ENCODE measurements at regions not wholly inside any gene's neighbourhood (a gene's known extent, or its start where the extent isn't known, plus 50 kb on each side); places are given as distances from the start of the nearest gene placed in this dataset.

- no peaks in the 10 kb centered on the region for H3K4me1 ChIP-seq
- H3K9me3 ChIP-seq = no peaks in the 10 kb centered on the region
- no peak overlapping the region for H3K27ac ChIP-seq
- intact Hi-C loops (cut with DNase I; ENCODE audit: low total_unique reads) = no loop called here
- TF ChIP-seq POLR2A (IDR thresholded peaks at IDR 0.05) = no peak
- TF ChIP-seq CTCF (IDR thresholded peaks at IDR 0.05) = no peak
- H3K27me3 ChIP-seq = no peaks in the 10 kb centered on the region
- H3K36me3 ChIP-seq (ENCODE audit: low read depth, missing control alignments) = no peaks in the 10 kb centered on the region
- no peak for DNase-seq
- WGBS, 2 donors = 70 to 74% methylated on average over 9 of the region's 9 CpGs
- no peak overlapping the region for H3K4me3 ChIP-seq
Measured at GRCh38 chr5:61816146-61816545, 484.1 kb downstream of the ZSWIM6 start.

GRCh38 chr5:61816585-61817450 is 484.8 kb downstream of the ZSWIM6 start:
- Histone ChIP-seq H3K27me3 (no peaks in the 10 kb centered on the region), H3K4me3 (no peak overlapping the region), H3K9me3 (no peaks in the 10 kb centered on the region), H3K4me1 (no peaks in the 10 kb centered on the region), H3K27ac (no peak overlapping the region), H3K36me3 (ENCODE audit: low read depth, missing control alignments) (no peaks in the 10 kb centered on the region)
- TF ChIP-seq POLR2A (IDR thresholded peaks at IDR 0.05) (no peak), CTCF (IDR thresholded peaks at IDR 0.05) (no peak)
- intact Hi-C loops (cut with DNase I; ENCODE audit: low total_unique reads) = no loop called here
- WGBS, 2 donors = 66% methylated on average over 11 of the region's 11 CpGs
- no peak for DNase-seq

GRCh38 chr5:61817472-61818326 is 485.6 kb downstream of the ZSWIM6 start:
- no peaks in the 10 kb centered on the region for H3K27me3 ChIP-seq
- peak; percentile 76 for DNase-seq
- intact Hi-C loops (cut with DNase I; ENCODE audit: low total_unique reads) = no loop called here

GRCh38 chr5:61820836-61821235 is 485.2 kb upstream of the KIF2A start:
- Histone ChIP-seq H3K27ac (no peak overlapping the region), H3K9me3 (no peaks in the 10 kb centered on the region), H3K4me1 (no peaks in the 10 kb centered on the region), H3K27me3 (no peaks in the 10 kb centered on the region), H3K4me3 (no peak overlapping the region), H3K36me3 (ENCODE audit: low read depth, missing control alignments) (no peaks in the 10 kb centered on the region)
- intact Hi-C loops (cut with DNase I; ENCODE audit: low total_unique reads) = no loop called here
- TF ChIP-seq CTCF (IDR thresholded peaks at IDR 0.05) (no peak), POLR2A (IDR thresholded peaks at IDR 0.05) (no peak)
- WGBS, 2 donors = 87 to 93% methylated on average over 4 of the region's 4 CpGs
- no peak for DNase-seq

More at GRCh38 chr5:61817472-61818326, 485.6 kb downstream of the ZSWIM6 start:
- no peak overlapping the region for H3K4me3 ChIP-seq
- H3K4me1 ChIP-seq = no peaks in the 10 kb centered on the region
- H3K9me3 ChIP-seq = no peaks in the 10 kb centered on the region
- WGBS, 2 donors = 29 to 44% methylated on average over 7 of the region's 7 CpGs
- peak in 1 of 3 experiments; percentile 42 for TF ChIP-seq CTCF (IDR thresholded peaks at IDR 0.05)
- no peak for TF ChIP-seq POLR2A (IDR thresholded peaks at IDR 0.05)
- H3K27ac ChIP-seq = no peak overlapping the region
- no peaks in the 10 kb centered on the region for H3K36me3 ChIP-seq (ENCODE audit: low read depth, missing control alignments)

Measured in testis (tissue), 2 donors.